Urothelium cell line (cell line): ENCODE measurements at regions not wholly inside any gene's neighbourhood (a gene's known extent, or its start where the extent isn't known, plus 50 kb on each side); places are given as distances from the start of the nearest gene placed in this dataset.

ENCODE experiments used
- DNase-seq: peaks from one replicate; pipeline ENCODE4 v3.0.0; 2011; ENCODE audit warnings: low spot score, mixed read lengths
- FAIRE-seq: peaks from 2 replicates; lab custom pipeline; 2011; peaks lifted over from hg19 to GRCh38; lab: Jason Lieb, UNC

DNA sequence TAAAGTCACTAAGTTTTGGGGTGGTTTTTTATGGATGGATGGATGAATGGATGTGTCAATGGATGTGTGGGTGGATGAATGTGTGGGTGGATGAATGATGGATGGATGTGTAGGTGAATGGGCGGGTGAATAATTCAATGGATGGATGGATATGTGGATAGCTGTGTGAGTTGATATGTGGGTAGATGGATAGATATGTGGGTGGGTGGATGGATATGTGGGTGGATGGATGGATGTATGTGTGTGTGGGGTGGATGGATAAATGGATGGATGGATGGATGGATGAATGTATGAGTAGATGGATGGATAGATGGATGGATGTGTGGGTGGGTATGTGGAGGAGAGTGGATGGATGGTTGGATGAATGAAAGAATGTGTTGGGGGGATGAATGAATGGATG, 310.1 kb upstream of the C16orf82 start:
- DNase-seq = no peak
- no peak for FAIRE-seq

DNA sequence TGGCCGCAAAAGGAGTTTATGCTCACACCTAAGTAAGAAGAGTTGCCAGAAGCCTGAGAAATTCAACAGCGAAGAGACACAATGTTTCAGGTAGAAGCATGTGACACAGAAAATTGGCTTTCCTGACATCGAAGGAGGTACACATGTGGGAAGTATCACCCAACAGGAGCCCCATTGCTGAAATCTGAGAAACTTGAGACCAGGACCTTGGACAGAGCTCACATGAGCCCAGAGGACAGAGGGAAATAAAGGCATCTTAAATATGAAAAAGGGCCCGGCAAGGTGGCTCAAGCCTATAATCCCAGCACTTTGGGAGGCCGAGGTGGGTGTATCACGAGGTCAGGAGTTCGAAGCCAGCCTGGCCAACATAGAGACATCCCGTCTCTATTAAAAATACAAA, 304.1 kb upstream of the C16orf82 start:
- DNase-seq (no peak), FAIRE-seq (no peak)

DNA sequence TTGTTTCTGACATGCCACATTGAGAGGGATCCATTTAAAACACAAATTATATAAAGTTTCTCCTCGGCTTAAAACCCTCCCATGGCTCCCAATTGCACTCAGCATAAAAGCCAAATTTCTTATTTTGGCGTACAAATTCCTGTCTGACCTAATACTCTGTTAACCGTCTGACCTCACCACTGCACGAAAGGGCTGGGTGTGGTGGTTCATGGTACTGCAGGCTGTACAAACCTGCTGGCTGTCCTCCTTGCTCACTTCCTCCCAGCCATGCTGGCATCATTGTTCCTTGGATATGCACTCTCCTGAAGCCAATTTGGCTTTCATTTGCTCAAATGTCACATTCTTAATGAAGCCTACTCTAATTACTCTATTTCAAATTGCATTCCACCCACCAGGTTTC, 301.6 kb upstream of the C16orf82 start:
- DNase-seq = peak; percentile 28
- no peak for FAIRE-seq

DNA sequence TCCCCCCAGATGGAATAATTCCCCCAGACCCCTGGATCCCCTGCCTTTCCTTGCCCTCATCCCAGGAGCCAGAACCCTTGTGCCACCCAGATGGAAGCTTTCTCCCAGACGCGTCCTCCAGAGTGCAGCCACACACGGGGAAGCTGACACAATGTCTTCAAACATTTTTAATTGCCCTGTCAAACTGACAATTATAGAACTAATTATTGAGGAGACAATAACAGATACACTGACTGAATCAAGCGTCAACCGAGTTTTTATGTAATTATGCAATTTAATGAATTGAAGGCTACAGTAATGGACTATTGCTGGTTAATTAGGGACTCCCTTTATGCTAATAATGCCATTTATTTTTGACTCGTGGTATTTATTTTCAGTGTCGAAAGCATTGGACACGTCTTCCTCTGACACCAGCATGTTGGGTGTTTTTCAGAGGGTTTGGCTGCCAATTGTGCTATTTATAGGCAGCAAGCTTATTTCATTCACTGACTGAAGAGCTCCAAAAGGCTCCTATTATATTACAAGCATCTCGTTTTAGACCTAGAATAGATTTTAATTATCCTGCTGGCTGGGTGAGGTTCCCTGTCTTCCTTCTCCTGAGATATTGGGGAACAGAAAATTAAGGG, 298.2 kb upstream of the C16orf82 start:
- FAIRE-seq (no peak), DNase-seq (no peak)

DNA sequence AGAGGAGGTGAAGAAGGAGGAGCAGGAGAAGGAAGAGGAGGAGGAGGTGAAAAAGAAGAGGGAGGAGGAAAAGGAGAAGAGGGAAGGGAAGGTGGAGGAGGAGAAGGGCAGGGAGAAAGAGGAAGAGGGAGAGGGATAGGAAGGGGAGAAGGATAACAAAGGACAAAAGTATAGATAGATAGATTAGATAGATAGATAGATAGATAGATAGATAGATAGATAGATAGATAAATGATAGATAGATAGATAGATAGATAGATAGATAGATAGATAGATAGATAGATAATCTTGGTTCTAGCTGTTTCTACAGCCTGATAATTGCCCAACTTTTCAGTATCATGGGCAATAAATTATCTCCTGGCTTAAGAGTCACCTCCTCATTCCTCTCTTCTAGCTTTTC, 296.2 kb upstream of the C16orf82 start:
- FAIRE-seq (no peak), DNase-seq (no peak)

DNA sequence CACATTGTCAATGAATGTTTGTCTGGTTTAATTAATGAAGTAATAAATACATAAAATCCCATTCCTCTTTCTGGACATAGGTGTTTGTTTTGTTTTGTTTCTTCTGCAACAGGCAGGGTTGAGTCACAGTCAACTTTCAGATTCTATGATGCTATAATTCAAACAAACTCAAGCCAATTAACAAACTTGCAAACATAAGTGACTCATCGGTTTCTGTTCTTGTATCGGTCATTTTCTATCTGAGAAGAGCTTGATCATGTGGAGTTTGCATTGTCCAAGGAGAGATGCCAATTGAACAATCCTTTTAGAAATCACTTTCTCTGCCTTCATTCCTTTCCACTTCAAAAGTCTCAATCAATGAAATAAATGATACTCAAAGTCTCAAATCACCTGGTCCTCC, 294.2 kb upstream of the C16orf82 start:
- DNase-seq (no peak), FAIRE-seq (no peak)

DNA sequence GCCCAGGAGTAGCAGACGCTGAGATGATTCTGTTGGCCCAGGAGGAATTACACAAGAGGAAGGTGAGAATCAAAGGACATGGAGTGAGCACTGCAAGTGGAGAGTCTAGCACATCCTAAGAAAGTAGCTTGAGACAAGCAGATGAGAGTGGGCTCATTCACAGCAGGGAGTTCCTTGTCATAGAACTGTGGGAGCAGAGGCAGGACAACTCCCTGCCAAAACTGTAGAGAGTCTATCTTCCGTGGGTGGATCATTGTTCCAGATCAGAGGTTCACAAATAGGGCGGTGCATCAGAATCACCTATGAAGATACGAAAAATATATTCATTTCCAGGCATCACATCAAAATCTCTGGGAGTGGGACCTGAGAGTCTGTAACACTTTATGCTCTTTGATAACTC, 288.9 kb upstream of the C16orf82 start:
- FAIRE-seq = no peak
- DNase-seq = no peak

DNA sequence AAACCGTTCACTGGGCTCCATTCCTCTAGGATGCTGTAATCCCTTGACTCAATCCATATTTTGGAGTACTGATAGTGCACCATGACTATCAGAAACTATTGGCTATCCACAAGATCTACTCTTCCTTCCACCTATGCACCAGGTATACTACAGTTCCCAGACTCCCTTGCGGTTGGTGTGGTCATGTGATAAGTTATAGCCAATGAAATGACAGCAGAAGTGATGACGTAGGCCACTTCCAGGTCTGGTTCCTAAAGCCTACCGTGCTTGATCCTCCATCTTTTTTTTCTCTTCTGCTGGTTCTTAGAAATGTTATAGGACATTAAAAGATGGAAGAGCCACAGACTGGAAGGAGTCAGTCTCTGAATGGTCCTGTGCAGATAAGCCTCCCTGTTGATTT, 278.8 kb upstream of the C16orf82 start:
- DNase-seq = no peak
- FAIRE-seq = no peak

DNA sequence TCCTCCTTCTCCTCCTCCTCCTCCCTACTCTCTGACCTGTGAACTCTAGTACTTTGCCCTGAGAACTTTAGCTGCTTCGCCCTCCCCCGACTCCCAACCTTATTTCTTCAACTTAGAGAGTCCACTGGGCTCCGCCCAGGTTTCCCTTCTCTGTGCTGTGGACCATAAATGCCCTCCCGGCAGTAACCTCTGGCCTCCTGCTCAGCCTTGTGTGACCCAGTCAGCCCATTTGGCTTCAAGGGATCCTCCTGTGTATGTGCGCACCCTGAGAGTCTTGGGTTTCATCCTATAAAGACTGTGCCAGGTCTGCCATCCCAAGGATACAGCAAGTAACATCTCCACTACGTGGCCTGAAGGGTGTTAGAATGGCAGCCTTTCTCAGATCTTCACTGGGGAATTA, 275.6 kb upstream of the C16orf82 start:
- FAIRE-seq = no peak

DNA sequence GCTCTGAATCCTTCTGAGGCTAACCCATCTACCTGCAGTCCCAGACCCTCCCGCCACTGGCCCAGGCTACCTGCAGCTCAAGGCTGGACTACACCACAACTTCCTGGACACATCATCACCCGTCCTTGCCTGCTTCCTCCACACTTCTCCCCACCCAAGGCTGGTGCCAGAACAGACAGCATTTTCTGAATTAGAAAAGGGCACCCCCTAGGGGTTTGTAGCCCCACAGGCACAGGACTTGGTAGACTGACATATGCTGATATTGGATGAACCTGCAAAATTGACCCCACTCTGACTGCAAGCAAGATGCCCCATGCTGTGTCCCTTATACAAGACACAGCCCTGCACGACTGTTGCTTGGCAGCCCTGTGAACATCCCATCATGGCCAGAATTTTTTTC, 271.5 kb upstream of the C16orf82 start:
- FAIRE-seq = no peak
- DNase-seq = no peak

More for the DNA sequence above, 275.6 kb upstream of the C16orf82 start:
- DNase-seq = no peak

DNA sequence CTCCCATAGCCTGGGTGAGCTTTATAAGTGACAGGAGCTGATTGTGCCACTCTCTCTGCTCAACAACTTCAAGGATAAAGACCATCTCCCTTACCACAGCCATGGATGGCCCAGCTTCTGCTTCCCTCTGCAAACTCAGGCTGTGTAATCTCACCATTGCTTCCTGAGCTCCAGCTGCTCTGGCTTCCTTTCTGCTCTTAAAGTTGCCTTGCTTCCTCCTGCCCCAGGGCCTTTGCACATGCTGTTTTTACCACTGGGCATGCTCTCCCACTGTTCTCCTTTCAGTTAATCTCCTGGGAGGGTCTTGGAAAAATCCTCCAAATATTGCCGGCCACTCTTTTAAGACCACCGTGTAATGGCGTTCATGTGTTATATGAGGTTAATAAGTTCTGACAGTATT, 265.1 kb upstream of the C16orf82 start:
- FAIRE-seq = no peak

DNA sequence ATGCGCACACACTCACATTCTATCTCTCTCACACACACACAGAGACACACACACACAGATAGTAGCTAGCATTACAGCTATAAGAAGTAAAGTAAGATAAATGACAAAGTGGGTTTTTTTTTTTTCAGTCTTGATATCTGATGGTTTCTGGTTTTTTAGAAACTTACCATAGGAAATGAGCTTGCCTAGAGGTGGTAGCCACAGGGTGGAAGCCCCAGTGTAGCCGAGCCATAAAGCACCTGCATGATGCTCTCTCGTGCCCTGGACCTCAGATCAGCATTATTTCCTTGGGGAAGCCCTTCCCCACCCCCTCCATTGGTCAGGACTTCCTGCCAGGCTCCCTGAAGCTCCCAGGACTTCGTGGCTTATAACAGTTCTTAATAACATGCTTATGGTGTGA, 264.3 kb upstream of the C16orf82 start:
- DNase-seq = no peak
- no peak for FAIRE-seq

More for the DNA sequence above, 265.1 kb upstream of the C16orf82 start:
- no peak for DNase-seq

DNA sequence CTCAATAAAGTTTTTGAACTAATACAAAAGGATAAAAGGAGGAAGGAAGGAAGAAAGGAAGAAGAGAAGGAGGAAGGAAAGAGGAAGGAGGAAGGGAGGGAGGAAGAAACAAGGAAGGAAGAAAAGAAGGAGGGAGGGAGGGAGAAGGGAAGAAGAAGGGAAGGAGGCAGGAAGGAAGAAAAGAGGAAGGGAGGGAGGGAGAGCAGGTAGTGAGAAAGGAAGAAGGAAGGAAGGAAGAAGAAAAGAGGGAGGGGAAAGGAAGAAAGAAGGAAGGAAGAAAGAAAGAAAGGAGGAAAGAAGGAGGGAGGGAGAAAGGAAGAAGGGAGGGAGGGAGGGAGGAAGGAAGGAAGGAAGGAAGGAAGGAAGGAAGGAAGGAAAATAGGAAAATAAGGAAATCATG, 263.8 kb upstream of the C16orf82 start:
- FAIRE-seq (no peak), DNase-seq (no peak)

DNA sequence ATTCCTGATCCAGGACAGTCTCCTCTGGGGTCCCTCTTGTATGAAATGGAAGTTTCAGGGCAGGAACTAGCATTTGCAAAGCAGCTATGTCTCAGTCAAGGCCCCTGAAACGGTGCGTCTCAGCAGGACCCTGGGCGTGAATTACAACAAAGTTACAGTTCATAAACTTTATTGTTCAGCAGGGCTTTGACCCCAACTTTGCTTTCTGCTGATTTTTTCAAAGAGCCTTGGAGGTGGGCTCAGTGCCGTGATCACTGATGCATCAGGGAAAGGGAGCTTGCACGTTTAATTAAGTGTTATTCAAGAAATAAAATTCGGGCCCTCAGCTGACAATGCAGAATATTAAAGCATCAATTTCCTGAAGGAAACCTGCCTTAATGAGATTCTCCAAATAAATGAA, 260.1 kb upstream of the C16orf82 start:
- DNase-seq = no peak
- FAIRE-seq = no peak

DNA sequence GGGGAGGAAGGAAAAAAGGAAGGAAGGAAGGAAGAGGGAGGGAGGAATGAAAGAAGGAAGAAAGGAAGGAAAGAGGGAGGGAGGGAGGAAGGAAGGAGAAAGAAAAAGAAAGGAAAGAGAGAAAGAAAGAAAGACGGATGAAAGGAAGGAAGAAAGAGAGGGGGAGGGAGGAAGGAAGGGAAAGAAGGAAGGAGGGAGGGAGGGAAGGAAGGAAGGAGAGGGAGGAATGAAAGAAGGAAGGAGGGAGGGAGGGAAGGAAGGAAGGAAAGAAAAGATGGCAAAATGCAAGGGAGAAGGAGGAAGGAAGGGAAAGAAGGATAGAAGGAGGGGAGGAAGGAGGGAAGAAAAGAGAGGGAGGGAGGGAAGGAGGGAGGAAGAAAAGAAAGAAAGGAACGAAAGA, 257.3 kb upstream of the C16orf82 start:
- DNase-seq (no peak), FAIRE-seq (no peak)

DNA sequence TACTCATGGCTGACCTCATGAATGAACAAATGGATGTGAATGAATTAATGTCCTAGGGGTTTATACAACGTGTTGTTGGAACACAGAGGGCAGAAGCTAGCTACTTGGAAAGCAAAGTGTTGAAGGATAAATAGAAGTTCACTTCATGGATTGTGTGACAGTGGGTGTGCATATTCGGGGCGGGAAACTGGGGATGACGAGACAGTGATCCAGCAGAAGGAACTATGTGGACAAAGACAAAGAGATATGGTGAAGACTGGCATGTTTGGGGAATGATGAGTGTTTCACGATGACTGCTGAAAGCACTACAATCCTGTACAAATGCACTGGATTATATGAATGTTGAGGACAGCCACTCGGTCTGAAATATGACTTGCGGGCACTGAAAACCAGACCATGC, 250.5 kb upstream of the C16orf82 start:
- DNase-seq = no peak
- FAIRE-seq = no peak

DNA sequence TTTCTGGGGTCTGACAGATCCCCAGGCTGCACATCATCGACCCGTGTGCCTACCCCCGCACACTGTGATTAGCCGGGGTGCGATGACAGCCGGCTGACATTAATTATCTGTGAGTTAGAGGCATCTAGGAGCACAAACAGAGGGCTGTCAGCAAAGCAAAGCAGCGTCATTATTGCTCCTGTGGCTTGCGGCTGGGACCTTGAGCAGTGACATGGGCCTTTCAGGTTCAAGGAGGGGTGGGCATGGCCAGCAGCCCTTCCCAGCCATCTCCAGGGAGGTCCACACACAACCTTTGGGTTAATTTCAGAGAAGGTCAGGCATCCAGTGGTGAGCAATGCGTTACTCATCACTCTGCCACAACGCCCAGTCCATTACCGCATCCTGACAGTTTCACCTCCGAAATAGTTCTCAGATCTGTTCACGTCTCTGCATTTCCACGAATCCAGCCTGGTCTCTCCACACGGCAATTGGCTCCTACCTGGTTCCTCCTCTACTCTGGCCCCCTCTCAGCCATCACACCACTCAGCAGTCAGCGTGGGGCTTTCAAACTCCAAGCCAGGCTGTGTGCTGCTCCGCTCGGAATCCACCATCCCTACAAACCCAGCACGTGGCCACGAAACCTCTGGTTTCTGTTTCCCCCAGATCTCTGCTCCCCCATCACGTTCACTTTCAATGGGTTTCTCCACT, 249.7 kb upstream of the C16orf82 start:
- DNase-seq (peak; percentile 68), FAIRE-seq (no peak)

DNA sequence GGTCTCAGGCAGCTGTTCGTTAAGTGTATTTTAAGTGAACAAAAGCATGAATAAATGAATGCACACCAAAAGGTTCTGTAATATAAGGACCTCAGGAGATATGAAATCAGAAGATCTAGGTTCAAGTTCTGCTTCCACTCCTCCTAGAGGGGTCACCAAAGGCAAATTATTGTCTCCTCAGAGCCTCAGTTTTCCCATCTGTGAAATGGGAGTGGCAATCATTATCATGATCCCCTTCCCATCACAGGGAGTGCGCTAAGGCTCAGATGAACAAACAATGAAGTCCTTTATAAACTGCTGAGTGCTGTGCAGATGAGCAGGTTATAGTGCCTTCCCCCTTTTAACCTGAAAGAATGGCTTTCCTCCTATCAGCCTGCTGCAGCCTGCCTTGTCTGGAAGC, 248.3 kb upstream of the C16orf82 start:
- no peak for FAIRE-seq

DNA sequence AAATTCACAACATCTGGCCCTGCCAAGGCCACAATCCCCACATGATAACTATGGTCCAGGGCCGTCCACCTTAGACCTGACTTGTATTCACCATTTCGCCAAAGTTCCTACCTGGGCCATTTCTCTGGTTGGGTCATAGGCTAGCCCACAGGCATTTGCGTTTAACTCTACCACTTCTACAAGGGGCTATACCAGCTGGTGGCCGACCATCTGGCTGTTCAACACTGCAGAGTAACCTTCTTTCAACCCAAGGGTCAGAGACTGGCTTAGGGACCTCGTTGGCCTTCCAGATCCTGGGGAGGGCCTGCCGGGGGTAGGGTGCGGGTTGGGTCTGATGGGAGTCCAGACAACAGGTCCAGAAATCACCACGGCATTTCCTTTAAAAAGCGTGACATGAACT, 242.3 kb upstream of the C16orf82 start:
- FAIRE-seq (no peak), DNase-seq (no peak)

More for the DNA sequence above, 248.3 kb upstream of the C16orf82 start:
- DNase-seq = no peak

DNA sequence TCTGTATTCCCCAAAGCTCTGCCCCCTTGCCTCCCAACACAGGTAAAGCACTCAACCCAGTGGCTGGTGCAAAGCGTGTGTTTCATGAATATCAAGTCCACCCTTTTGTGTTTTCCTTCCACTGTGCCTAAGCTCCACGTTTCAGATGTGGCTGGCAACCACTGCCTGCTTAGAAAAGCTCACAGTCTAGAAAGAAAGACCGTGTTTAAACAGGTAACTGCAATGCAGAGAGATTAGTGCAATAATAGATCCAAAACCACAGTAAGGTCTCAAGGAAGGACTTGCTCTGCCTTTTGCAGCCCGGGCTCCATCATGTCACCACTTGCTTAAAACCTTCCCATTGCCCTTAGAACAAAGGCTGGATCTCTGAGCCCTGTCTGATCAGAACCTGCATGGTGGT, 240.2 kb upstream of the C16orf82 start:
- DNase-seq (no peak), FAIRE-seq (no peak)

DNA sequence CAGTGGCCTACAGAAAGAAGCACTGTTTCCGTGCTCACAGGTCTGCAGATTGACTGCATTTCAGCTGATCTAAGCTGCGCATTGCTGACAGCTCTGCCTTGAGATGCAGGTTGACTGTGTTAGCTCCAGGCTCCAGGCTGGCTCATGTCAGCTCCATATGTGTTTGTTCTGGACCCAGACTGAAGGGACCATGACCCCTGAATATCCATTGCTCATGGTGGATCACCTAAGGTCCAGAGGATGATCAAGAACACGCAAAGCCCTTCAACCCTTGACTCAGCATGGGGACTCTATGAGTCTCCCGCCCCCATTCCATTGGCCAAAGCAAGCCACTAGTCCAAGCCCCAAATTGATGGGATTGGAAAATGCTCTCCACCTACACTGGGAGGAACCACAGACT, 239.3 kb upstream of the C16orf82 start:
- no peak for FAIRE-seq
- no peak for DNase-seq

DNA sequence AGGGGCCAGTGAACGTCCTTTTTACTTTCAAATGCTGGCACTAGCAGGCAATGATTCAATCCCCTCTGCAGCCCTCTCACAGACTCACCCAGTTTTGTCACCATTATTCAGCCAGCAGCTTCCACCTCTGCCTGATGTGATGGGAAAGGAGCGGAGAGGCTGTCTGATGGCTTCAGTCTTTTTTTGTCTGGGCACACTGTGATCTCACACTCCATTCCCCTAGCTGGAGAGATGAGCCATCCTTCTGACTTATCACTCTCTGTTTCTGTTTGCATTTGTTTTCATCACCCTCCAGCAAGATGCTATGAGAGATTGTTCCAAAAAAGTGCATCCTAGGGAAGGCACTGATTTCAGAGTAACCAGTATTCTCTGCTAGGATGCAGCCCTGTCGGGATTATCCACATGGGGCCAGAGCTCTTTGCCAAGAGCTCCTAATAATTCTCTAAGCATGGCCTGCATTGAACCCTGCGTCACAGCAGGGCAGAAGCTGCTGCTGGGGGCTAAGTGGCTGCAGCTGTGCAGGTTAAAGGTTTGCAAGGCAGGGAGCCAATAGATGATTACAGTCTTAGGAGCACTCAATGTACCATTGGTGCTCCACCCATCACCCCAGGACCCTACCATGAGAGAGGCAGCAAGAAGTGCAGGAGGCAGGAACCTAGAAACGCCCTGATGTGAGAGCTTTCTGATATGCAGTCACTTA, 236.1 kb upstream of the C16orf82 start:
- FAIRE-seq (no peak), DNase-seq (no peak)
